LNCaP clone FGC (cell line): ENCODE measurements at regions not wholly inside any gene's neighbourhood (a gene's known extent, or its start where the extent isn't known, plus 50 kb on each side); places are given as distances from the start of the nearest gene placed in this dataset.

Experiments used
- DNase-seq: peaks from one replicate; pipeline ENCODE4 v3.0.0-alpha.2; 2011; ENCODE audit warnings: low read depth
- H3K4me3 ChIP-seq: 2 replicates; pipeline ENCODE4 v1.5.1; 2011; ENCODE audit warnings: mild to moderate bottlenecking, low read depth, low read length, control low read depth
- CTCF ChIP-seq: IDR thresholded peaks from 2 replicates; pipeline ENCODE4 v1.5.1; 2012; ENCODE audit warnings: mild to moderate bottlenecking; ENCODE audit not compliant: control insufficient read depth, insufficient read depth; ENCODE audit errors: extremely low read depth

- no peak overlapping the region for H3K4me3 ChIP-seq
- no peak for TF ChIP-seq CTCF
- DNase-seq: no peak
Measured at GRCh38 chr2:176531608-176532007, 262.4 kb downstream of the MTX2 start.

DNA sequence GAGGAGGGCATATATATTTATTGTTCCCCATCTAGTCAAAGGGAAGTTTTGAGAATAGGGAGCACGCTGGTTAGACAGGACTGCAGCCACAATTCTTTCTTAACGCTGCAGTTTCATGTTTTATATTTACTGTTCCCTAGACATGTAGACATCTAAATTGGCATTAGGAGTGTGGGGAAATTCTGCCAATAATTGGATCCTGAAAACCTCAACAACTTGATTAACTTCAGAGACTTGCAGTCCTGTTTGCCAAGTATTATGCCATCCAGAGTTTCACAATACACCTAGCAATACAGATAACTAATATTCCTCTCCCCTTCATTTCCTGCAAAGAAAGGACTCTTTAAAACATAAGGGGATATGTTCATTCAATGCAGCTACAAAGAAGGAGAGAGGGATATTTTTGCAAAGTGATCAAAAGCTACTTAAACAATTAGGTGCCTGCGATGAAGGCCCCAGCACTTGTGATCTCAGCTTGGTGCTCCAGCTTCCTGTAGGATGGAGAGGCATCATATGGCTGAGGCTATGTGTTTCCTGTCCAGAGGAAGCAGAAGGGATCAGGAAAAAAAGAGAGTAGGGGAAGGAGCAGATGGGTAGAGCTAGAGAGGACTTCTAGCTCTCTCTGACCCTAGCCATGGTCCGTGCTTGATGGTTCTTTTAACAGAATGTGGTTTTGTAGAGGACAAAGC, 264.4 kb downstream of the MTX2 start:
- no peak overlapping the region for H3K4me3 ChIP-seq
- no peak for TF ChIP-seq CTCF
- DNase-seq: no peak

- H3K4me3 ChIP-seq: no peak overlapping the region
- TF ChIP-seq CTCF: no peak
- no peak for DNase-seq
Measured at GRCh38 chr2:176534798-176535466, 265.7 kb downstream of the MTX2 start.

- no peak overlapping the region for H3K4me3 ChIP-seq
- no peak for TF ChIP-seq CTCF
- DNase-seq: no peak
Measured at GRCh38 chr2:176535467-176536113, 266.3 kb downstream of the MTX2 start.

DNA sequence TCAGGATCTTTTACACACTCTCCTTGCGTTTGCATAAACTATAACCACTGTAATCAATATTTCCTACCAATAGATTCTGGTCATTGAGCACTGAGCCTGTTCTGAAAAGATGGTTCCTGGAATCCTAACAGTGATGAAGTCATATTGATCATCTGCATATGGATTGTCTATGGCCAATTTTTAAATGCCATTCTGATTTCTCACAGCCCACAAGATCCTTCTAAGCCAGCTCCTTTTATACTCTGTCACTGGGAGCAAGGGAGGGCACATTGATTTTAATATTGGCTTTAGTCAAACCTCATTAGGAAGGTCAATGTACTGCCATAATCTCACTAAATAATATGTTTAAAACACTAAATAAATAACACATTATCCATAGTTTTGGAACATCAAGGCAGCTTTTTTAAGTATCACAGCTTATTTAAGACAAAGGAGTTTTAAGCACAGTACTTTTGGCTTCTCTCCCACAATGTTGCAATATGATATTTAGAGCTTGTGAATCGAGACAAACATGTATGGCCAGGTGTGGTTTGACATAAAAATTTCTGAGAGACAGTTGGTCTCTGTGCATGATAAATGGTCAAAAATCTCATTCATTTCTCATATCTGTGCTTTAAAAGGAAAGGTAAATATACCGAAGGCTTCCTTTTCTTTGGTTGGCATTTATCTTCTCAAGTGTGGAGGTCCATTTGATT, 267.3 kb downstream of the MTX2 start:
- no peak overlapping the region for H3K4me3 ChIP-seq
- no peak for TF ChIP-seq CTCF
- DNase-seq: no peak

DNA sequence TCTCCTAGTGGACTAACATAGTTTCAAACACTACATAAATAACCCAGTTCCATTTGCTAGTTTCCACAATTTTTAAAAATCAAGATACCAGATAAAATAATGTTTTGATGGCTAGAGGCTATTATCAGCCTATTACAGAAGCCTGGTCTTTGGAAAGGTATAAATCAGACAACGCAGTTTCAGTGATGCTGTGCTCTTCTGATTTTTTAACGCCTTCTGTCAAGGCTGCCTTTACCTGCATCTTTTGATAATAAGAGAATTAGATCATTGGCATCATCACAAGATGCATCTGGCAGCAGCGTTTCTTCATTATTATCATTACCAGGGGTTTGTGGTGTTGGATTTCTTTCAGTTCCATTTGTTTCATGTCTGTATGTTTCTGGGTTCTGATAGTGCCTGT, 268.7 kb downstream of the MTX2 start:
- DNase-seq: no peak
- TF ChIP-seq CTCF: no peak
- no peak overlapping the region for H3K4me3 ChIP-seq
